ENCODE measurements at regions not wholly inside any gene's neighbourhood (a gene's known extent, or its start where the extent isn't known, plus 50 kb on each side); places are given as distances from the start of the nearest gene placed in this dataset.
"Not testable (repeated sequence)": the region's sequence is repeated elsewhere in the genome, so short reads cannot be mapped to it uniquely, and the experiment has no call there.

- FAIRE-seq: no peak
Observed at GRCh38 chr7:153396475-153396874, 636.9 kb downstream of the ACTR3B start.

- no peak for FAIRE-seq
Observed at GRCh38 chr7:153397459-153397858, 637.9 kb downstream of the ACTR3B start.

GRCh38 chr7:153397906-153398305 is 638.4 kb downstream of the ACTR3B start:
- no peak for FAIRE-seq

- no peak for FAIRE-seq
Observed at GRCh38 chr7:153398370-153398769, 638.8 kb downstream of the ACTR3B start.

DNA sequence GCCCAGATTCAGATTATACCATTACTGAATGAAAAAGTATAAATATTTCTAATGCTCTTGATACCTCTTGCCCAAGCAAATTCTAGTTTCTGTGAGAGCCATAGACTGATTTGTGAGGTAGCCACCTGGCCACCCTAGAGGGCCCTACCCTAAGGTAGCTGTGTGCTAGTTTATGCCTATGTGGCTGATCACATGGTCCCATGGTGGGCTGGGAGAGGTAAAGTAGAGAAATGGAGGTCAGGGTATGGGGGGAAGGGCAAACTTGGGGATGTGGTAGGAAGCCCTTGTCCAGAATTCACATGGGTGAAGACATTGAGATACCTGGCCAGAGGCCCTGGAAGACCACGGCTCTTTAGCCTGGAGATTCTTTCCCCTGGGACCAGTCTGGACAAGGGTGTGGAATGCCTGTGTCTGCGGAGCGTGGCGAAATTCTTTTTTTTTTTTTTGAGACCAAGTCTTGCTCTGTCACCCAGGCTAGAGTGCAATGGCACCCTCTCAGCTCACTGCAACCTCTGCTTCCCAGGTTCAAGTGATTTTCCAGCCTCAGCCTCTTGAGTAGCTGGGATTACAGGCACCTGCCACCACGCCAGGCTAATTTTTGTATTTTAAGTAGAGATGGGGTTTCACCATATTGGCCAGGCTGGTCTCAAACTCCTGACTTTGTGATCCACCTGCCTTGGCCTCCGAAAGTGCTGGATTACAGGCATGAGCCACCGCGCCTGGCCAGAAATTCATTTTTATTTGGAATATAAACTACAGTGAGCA is 639.4 kb downstream of the ACTR3B start:
- FAIRE-seq: no peak

DNA sequence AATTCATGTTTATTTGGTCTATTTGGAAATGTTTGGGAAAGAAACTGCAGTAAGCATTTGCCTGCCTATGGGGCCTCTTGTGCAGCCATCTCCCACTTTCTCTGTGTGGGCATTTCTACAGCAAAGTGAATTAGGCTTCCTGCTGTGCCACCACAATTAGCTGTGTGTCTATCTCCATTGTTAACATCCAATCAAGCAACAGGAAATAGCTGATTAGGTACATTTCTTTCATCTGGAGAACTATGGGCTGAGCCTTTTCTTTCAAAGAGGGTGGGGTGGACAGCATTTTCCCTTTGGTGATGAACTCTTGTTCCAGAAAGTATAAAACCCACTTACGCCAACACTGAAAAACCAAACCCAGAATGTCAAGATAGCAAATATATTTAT is 640.0 kb downstream of the ACTR3B start:
- FAIRE-seq: no peak

- no peak for FAIRE-seq
Observed at GRCh38 chr7:153400735-153401593, 641.4 kb downstream of the ACTR3B start.

GRCh38 chr7:153401795-153402720 is 642.5 kb downstream of the ACTR3B start:
- no peak for FAIRE-seq

DNA sequence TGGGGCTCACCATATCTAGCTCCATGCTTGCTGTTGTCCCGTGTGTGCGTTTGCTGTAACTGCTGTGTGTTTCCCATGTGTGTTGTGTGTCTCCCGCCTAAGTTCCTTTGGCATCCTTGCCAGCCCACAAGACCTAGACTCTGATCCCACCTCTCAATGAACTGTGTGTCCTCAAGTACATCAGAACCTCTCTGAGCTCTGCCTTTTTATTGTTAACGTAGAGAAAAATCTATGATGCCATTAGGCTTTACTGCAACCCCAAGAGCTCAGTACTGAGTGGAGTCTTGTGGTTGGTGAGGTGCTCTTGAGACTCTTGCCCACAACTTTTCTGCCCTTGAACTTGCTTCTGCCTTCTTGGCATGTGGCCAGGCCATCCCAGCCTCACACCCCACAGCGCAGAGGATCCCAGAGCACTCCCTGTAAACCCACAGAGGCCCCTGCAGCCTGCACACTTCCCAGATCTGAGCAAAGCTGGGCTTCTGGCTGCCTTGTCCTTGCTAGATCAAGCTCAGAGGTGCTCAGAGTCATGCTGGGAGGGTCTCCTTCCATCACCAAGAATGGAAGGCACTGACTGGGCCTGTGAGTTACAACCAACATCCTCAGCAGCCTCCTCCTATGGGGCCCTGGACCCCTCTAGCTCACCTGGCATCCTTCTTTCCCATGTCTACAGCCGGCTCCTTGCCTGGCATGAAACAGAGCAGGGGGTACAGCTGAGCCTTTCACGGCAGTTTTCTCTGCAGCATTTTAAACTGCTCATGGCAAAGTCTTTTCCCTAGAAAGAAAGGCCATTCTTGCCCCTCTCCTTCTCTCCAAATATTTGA is 643.4 kb downstream of the ACTR3B start:
- FAIRE-seq: no peak

DNA sequence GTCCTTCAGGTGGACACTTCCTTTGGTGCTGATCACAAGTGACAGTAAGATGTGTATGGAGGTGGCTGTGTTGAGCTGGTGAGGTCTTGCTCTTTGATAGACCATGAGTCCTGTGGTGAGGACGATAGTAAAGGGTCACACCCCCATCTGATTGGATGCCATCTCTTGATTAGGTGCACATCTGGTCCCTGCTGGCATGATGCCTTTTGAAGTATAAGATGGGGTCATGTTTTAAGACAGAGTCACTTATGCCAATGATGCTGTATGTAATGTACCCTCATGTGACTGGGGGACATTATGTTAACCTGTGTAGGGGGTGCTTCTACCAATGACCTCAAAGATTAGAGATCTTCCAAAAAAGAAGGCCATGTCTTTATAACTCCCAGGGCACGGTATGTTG is 644.6 kb downstream of the ACTR3B start:
- FAIRE-seq: no peak

DNA sequence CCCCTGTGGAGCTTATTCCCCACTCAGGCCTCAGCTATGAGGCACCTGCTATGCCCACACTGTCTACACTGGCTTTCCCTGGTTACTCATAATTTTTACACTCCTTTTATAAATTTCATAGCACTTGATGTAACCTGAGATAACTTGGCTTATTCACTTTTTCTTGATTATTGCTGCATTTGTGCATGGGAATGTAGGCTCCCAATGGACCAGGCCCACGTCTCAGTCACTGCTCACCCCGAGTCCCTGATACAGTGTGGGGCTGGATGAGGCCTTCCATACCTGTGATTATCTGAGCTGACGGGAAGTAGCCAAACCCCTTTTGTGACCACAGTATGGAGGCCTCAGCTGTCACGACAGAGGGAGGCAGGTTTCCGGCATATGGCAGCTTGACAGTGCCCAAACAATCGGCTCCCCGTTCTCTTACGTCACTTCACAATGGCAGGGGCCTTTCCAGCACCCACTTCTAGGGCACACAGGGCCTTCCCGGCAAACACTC is 645.3 kb downstream of the ACTR3B start:
- no peak for FAIRE-seq

DNA sequence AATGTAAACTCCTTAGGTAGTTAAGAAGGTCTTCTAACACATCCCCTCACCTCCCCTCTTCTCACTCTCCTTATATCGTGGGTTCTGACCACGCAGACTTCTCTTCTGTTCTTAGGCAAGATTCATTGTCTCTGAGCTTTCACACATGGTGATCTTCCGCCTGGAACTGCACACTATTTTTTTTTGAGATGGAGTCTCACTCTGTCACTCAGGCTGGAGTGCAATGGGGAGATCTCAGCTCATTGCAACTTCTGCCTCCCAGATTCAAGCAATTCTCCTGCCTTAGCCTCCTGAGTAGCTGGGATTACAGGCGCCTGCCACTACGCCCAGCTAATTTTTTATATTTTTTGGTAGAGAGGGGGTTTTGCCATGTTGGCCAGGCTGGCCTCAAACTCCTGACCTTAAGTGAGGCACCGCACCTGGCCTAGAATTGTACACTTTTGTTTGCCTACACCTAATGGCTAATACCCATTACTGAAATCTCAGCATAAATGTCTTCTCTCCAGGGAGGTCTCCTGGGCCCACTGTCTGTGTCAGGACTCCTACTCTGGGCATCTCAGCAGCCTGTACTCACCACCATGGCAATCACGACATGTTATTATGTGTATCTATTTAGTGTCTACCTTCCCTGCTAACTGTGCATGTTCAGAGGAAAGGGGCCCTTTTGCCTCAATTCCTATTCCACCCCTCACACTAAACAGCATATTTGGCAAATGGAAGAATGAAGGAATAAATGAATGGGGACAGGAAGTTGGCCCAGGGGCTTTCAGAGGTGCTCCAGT is 646.3 kb upstream of the DPP6 start:
- no peak for FAIRE-seq

GRCh38 chr7:153406486-153406872 is 645.7 kb upstream of the DPP6 start:
- no peak for FAIRE-seq

DNA sequence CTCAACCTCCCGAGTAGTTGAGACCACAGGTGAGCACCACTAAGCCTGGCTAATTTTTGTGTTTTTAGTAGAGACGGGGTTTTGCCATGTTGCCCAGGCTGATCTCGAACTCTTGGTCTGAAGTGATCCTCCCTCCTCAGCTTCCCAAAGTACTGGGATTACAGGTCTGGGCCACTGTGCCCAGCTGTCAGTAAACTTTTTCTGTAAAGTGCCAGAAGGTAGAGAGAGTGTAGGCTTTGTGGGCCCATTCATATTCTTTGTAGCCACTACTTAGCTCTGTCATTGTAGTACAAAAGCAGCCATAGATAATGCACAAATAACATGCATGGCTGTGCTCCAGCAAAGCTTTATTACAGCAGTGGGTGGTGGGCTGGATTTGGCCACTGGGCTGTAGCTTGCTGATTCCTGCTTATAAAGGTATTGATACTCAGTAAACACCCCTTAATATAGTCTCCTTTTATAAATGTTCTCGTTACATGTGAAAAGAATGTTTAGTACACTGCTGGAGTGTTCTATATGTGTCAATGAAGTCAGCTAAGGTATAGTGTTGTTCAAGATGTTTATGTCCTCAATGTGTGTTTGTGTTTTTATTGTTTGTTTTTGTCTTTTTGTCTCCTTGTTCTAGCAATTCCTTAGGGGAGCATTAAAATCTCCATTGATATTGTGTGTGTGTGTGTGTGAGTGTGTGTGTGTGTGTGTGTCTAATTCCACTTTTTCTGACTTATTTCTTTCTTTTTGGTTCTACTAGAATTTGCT is 644.7 kb upstream of the DPP6 start:
- FAIRE-seq: no peak

DNA sequence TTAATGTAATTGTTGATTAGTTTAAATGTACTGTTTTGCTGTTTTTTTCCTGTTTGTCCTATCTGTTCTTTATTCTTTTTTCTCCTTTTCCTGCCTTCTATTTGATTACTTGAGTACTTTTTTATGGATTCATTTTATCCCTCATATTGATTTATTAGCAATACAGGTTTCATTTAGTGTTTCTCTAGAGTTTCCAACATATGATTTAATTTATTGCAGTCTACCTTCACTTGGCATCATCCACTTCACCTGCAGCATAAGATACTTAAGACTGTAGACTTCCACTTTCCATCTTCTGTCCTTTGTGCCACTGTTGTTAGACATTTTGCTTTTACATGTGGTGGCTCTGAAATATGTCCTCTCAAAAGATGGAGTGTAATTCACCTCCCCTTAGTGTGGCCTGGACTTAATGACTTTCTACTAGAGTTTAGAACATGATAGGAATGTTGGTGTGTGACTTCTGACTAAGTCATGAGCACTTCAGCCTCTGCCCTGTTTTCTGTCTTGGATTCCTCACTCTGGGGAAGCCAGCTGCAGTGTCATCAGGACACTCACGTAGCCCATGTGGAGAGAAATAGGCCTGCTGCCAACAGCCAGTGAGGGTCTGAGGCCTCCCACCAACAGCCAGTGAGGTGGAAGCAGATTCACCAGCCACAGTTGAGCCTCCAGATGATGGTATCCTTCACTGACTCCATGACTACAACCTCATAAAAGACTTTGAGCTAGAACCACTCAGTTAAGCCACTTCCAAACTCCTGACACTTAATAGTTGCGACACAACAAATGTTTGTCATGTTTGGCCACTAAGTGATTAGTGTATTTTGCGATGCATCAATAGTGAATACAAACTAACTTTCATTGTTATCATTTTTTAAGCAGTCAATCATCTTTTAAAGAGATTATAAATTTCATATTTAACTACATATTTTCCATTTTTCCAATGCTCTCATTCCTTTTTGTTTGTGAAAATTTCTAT is 643.5 kb upstream of the DPP6 start:
- FAIRE-seq: no peak

- FAIRE-seq: not testable (repeated sequence)
Observed at GRCh38 chr7:153409567-153410342, 642.4 kb upstream of the DPP6 start.

DNA sequence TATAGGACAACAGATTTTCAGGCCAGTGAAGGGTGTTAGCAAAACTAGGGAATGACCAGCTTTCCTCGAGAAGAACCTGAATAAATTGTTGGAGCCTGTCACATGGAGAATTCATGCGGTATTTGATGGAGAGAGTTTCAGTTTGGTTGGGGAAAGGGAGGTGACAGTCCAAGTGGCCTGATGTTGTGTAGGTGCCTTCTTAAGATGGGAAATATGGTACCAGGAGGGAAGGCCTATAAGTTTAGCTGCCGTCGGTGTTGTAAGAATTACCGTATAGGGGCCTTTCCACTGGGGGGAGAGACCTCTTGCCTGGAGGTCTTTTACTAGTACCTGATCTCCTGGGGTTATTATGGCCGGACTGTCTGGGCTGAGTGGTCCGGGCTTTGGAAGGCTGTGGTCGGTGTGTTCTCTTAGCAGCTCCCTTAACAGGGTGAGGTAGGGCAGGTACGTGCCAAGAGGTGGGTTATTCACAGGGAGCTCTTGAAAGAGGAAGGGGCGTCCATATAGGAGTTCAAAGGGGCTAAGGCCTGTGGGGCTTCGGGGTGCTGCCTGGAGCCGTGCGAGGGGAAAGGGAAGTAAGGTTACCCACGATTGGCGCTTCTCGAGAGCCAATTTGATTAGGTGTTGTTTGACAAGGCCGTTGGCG is 641.1 kb upstream of the DPP6 start:
- not testable (repeated sequence) for FAIRE-seq

Data from A204.1 (cell line).